Breast epithelium (tissue), 3 donors: ENCODE measurements at regions not wholly inside any gene's neighbourhood (a gene's known extent, or its start where the extent isn't known, plus 50 kb on each side); places are given as distances from the start of the nearest gene placed in this dataset.

ENCODE experiments used
- POLR2AphosphoS5 ChIP-seq, 3 donors: sonication (generic); formaldehyde crosslinking; IDR thresholded peaks; one replicate each; pipeline ENCODE4 v1.6.1; 2017; ENCODE audit warnings: antibody characterized with exemption in 3 of 3
- TF ChIP-seq, protein P1 (sequence below), 3 donors: fragments of 450-650 bp; IDR thresholded peaks; one replicate each; pipeline ENCODE4 v1.5.1; 2016 to 2017; ENCODE audit warnings: antibody characterized with exemption in 3 of 3, mild to moderate bottlenecking in 3 of 3, moderate library complexity in 3 of 3

DNA sequence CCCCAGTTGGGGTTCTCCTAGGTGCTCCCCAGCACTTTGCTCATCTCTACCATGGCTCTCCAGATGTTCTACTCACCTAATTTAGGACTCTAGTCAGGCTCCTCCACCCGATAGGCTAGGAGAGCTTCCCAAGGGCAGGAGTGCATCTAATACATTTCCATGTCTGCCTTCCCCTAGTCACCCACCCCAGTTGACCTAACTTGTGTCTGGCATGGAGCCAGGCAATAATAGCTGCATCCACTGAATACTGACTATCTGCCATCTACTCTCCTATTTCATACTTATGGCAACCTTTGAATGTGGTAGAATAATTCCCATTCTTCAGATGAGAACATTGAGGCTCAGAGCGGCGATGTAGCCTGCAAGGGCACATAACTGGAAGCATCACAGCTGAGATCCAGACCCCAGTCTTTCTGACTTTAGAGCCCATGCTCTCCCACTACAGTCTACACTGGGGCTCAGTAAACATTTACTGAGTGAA, 71.8 kb upstream of the YWHAQ start:
- TF ChIP-seq, protein P1, sequence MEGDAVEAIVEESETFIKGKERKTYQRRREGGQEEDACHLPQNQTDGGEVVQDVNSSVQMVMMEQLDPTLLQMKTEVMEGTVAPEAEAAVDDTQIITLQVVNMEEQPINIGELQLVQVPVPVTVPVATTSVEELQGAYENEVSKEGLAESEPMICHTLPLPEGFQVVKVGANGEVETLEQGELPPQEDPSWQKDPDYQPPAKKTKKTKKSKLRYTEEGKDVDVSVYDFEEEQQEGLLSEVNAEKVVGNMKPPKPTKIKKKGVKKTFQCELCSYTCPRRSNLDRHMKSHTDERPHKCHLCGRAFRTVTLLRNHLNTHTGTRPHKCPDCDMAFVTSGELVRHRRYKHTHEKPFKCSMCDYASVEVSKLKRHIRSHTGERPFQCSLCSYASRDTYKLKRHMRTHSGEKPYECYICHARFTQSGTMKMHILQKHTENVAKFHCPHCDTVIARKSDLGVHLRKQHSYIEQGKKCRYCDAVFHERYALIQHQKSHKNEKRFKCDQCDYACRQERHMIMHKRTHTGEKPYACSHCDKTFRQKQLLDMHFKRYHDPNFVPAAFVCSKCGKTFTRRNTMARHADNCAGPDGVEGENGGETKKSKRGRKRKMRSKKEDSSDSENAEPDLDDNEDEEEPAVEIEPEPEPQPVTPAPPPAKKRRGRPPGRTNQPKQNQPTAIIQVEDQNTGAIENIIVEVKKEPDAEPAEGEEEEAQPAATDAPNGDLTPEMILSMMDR (IDR thresholded peaks at IDR 0.05) = no peak
- no peak for TF ChIP-seq POLR2AphosphoS5 (IDR thresholded peaks at IDR 0.05)
